Renal cortex interstitium (tissue), 11 donors: ENCODE measurements at regions not wholly inside any gene's neighbourhood (a gene's known extent, or its start where the extent isn't known, plus 50 kb on each side); places are given as distances from the start of the nearest gene placed in this dataset.
"Not testable (repeated sequence)": the region's sequence is repeated elsewhere in the genome, so short reads cannot be mapped to it uniquely, and the experiment has no call there.

ENCODE experiments used
- DNase-seq, 11 donors: peaks; one replicate each; pipeline ENCODE4 v3.0.0-alpha.2; 2013; ENCODE audit warnings: low read depth in 9 of 11, low spot score in 4 of 11; ENCODE audit errors: extremely low read depth in 1 of 11

DNA sequence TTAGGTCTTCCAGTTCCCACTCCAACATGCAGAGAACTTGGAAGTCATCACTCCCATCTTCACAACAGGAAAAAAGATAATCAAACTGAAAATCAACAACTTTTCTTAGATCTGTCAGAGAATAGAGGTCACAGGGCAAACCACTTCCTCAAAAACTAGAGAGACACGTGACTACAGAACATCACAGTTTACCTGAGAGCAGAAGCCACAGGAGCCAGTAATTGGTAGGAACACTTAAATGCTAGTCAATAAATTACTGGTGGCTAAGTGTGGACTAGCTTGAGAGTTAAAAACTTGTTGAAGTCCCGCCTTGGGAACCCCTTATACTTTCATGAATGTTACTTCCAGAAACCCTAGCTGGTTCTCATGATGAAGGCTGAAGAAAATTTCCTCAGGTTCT lies 81.1 kb downstream of the THSD1 start:
- DNase-seq: not testable (repeated sequence)

DNA sequence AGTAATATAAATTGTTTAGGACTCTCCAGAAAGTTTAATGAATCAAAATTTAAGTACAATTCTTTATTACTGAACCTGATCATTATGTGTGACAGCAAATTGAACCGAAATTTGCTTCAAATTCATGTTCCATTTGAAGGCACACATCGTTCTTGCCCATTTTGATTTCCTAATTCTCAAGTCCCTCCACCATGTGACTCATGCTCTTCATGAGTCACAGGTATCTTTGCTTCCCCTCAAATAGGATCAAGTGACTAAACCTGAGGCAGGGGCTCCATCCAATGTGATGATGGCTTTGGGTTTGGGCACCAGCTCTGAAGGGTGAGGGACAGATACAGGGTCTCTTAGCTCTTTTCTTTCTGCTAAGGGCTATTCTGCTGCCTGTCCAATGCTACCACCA lies 86.1 kb downstream of the THSD1 start:
- DNase-seq: no peak

DNA sequence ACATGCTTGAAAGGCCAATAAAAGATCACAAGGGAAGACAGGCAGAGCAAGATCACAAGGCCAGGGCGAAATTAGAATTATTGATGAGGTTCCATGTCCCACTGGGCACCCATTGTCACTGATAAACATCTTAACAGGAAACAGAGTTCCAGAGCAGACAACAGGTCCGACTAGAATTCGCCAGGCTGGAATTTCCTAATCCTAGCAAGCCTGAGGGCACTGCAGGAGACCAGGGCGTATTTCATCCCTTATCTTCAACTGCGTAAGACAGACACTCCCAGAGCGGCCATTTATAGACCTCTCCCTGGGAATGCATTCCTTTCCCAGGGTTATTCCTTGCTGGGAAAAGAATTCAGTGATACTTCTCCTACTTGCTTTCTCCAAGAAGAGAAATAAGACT lies 96.1 kb downstream of the THSD1 start:
- DNase-seq: not testable (repeated sequence)

DNA sequence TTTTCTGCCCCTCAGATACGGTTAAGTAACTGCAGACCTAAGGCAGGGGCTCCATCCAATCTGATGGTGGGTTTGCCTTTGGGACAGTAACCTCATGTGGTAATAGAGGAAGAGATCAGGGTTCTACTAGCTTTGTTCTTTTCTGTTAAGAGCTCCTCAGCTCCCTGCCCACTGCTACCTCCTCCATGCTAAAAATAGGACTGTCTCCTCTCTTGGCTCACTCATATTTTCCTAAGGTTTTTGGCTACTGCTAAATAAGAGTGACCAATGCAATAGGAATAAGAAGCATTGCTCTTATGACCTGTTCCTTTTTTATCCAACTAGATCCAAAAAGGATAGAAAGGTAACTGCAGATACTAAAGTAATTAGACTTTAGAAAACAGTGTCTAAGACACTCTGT lies 99.6 kb downstream of the THSD1 start:
- DNase-seq: not testable (repeated sequence)

DNA sequence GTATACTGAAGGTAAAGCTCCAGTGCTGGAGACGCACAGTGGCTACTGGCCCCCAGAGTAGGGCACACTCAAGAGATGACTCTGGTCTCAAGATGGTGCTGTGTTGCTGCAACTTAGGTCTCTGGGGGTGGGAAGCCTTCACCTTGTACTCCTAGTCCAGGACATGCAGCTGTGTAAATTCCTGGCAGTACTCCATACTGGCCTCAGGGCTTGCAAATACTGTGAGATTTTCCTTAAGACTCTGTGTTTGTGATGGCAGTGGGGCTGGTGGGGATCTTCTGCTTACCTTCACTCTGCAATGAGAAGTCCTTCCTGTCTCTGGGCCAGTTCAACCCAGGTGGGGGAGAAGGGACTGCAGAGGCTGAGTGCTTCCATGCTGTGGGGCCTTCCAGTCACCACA lies 102.9 kb downstream of the THSD1 start:
- not testable (repeated sequence) for DNase-seq

DNA sequence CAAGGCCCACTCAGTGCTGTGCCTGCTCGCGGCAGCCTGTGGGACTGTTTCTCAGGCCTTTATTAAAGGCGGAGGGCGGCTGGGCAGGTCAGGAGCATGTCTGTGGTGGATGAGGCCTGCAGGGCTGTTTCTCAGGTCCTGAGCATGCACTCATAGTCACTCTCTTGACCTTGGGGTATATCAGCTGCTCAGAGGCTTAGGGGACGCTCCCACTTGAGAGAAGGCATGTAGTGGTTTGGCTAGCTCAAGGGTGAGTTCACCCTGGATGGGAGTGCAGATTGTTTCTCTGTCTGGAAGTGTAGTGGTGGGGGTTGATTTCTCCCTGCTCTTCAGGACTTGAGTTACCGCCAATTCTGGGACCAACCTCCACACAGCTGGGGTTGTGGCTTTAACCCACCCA lies 103.3 kb downstream of the THSD1 start:
- DNase-seq: not testable (repeated sequence)

DNA sequence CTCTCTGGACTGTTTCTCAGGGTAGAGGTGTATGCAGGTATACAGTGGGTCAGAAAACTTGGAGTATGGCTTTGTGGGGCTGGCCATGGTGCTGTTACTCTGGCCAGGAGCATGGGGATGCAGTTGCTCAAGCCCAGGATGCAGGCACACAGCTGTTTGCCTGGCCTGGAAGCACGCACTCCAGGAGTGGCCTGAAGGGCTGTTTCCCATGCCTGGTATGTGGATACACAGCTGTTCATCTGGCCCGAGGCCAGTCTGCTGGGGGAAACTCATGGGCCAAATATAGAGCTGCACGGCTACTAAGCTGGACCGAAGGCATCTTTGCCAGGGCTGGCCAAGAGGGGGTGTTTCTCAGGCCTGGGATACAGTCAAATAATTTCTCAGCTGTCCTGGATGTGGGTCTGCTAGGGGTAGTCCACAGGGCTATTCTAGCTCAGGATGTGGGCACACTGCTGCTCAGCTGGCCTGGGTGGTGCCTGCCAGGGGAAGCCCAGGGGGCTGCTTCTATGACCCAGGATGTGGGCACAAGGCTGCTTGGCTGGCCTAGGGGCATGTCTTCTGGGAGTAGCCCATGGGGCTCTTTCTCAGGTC lies 104.1 kb downstream of the THSD1 start:
- DNase-seq: not testable (repeated sequence)

DNA sequence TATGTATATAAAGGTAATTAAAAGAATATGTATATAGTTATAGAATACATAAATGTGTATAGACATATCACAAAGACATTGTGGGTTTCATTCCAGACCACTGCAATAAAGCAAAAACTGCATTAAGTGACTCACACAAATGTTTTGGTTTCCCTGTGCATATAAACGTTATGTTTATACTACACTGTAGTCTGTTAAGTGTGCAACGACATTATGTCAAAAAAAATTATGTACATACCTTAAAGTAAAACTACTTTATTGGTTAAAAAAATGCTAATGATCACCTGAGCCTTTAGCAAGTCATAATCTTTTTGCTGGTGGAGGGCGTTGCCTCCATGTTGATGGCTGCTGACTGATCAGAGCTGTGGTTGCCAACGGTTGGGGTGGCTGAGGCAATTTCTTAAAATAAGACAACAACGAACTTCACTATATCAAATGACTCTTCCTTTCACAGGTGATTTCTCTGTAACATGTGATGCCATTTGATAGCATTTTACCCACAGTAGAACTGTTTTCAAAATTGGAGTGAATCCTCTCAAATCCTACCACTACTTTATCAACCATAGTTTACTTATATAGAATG lies 107.8 kb downstream of the THSD1 start:
- not testable (repeated sequence) for DNase-seq

DNA sequence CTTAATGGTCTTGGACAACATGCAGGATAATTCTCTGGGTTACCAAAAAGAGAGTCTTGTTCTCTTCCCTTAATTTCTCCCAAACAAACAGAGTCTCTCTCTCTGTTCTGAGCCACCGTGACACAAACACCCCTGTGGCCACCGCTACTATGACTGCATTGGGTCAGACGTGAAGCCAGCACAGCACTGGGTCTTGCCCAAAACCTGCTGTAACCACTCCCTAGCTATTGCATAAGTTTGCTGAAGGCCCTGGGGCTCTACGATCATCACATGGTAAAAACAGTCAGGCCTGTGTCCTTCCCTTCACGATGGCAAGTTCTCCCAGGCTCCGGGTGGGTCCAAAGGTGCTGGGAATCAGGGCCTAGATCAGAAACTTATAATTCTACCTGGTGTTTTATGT lies 117.1 kb downstream of the THSD1 start:
- not testable (repeated sequence) for DNase-seq

DNA sequence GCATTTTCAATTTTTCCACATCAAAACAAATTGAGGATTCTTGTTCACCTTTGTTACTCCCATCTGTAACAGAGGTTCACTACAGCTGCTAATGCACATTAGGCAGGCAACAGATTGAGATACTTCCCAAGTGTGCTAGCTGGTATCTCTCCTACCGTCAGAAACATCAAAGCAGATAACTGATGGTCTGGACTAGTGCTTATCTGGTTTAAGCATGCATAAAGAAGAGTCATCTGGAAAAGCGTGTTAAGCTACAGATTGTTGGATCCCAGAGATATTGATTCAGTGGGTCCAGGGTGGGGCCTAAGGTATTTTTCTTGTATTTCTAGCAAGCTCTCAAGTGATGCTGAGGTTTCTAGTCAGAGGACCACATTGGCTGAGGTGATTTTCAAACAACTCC lies 122.0 kb upstream of the NEK3 start:
- DNase-seq: not testable (repeated sequence)

DNA sequence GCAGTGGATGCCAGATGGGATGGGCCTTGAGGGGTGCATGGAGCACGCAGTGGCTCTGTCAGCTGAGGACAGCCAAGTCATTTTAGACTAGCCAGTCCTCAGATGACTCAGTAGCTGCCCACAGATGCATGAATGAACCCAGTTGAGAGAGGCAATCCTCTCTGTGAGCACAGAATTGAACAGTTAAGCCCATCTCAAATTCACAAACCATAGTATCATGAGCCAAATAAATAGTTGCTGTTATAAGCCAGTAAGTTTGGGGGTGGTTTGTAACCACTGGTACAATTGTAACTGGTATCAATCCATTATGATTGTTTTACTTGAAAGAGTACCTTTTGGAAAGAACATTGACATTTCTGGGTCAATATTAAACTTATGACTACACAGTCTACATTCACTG lies 120.0 kb upstream of the NEK3 start:
- DNase-seq: not testable (repeated sequence)

DNA sequence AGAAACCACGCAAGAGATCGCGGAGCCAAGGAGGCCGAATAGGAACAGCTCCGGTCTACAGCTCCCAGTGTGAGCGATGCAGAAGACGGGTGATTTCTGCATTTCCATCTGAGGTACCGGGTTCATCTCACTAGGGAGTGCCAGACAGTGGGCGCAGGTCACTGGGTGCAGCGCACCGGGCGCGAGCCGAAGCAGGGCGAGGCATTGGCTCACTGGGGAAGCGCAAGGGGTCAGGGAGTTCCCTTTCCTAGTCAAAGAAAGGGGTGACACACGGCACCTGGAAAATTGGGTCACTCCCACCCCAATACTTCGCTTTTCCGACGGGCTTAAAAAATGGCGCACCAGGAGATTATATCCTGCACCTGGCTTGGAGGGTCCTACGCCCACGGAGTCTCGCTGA lies 94.9 kb upstream of the NEK3 start:
- not testable (repeated sequence) for DNase-seq

DNA sequence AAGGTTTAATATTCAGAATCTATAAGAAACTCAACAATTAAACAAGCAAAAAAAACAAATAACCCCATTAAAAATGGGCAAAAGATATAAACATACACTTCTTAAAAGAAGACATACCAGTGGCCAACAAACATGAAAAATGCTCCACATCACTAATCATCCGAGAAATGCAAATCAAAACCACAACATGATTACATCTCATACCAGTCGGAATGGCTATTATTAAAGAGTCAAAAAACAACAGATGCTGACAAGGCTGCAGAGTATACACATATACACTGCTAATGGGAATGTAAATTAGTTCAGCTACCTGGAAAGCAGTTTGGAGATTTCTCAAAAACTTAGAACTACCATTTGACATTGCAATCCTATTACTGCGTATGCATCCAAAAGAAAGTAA lies 81.4 kb upstream of the NEK3 start:
- DNase-seq: not testable (repeated sequence)

DNA sequence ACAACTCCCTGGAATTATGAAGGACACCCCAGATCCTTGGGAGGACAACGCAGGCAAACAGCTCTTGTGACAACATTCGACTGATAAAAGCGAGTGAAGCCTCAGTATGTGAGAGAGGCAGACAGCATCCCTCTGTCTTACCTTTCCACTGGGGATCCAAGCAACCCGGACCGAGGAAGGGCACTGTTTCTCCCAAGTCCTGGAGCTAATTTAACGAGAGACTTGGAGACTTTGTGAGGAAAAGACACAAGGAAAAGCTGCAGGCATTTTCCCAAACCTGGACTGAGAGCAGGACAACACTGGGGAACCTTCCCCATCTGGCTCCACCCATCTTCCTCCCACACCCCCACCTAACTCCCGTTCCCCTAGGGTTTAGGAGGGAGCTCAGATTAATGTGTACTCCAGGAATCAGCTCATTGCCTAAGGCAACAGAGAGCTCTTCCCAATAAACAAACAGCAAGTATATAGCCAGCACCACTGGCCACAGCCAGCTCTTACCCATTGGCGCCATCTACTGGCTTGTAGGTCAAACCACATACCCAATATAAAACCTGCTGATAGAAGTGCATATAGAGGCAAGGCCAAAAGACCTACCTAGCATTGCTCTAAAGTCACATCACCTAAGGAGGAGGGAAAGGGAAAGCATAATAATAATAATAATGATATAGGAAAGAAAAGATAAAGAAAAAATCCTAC lies 76.7 kb upstream of the NEK3 start:
- peak; percentile 41 to 74 (median 58) for DNase-seq

DNA sequence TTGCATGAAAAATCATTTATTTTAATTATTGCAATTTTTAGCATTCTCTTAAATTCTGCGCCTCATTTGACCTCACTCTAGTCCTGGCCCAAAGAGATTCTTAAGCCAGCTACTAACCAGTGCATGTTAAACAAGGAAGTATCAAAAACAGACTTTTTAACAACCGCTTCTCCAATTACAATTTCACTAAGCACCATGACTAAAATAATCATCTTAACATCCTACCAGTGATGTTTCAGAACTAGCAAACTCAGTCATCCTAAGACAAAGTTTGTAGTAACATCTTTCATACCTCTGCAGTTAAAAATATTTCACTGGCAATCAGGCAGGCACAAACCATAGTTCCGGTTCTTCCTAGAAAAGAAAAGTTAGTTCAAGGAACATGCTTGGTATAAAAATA lies 75.5 kb upstream of the NEK3 start:
- not testable (repeated sequence) for DNase-seq

DNA sequence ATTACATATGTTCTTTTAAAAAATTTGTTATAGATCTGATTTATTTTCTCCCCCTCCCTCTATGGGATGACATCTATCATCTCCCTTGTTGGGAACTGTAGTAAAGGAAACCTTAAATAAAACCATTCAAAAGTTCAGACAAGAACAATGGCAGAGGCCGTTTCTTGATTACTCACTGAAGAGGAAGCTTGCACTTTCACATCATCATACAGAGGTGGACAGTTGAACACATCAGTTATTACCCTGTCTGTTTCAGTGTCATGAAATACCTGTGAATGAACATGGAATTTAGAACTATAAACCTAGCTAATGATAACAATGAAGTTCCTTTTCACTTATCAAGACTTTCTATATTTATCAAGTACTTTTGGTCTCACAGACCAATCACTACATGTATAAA lies 63.7 kb upstream of the NEK3 start:
- not testable (repeated sequence) for DNase-seq

DNA sequence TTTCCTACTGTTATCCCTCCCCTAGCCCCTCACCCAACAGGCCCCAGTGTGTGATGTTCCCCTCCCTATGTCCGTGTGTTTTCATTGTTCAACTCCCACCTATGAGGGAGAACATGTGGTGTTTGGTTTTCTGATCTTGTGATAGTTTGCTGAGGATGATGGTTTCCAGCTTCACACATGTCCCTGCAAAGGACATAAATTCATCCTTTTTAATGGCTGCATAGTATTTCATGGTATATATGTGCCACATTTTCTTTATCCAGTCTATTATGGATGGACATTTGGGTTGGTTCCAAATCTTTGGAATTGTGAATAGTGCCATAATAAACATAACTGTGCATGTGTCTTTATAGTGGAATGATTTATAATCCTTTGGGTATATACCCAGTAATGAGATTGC lies 54.5 kb upstream of the NEK3 start:
- not testable (repeated sequence) for DNase-seq

DNA sequence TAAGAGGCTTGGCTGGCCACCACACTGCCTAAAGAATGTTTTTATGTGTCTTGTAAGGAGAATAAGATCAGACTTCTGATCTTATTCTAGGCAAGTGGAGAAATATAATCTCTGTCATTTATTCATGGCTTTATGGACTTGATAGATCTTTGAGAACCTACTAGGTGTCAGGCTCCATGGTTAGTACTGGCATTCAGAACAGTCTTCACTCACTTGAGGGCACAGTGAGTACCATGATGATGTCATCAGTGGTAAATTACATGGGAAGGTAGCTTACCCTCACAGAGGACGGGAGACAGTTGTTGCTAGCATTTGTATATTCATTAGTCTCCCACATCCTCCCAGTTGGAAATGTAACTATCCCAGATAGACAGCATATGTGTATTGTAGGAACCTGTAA lies 53.5 kb upstream of the NEK3 start:
- DNase-seq: not testable (repeated sequence)

DNA sequence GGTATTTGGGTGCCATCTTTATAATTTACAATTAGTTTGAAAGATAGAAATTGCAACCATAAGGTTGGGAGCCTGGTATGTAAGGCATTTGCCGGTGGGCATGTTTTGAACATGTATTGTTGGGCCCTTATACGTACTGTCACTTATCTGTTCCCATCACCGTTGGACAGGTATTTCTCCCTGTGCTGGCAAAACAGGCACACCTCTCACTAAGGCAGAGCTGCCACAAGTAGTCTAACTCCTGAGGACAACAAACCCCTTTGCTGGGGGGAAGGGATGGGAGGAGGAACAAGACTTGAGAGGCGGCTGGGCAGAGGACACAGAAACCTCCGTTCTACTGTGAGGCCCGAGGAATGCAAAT lies 52.0 kb upstream of the NEK3 start:
- DNase-seq: not testable (repeated sequence)

DNA sequence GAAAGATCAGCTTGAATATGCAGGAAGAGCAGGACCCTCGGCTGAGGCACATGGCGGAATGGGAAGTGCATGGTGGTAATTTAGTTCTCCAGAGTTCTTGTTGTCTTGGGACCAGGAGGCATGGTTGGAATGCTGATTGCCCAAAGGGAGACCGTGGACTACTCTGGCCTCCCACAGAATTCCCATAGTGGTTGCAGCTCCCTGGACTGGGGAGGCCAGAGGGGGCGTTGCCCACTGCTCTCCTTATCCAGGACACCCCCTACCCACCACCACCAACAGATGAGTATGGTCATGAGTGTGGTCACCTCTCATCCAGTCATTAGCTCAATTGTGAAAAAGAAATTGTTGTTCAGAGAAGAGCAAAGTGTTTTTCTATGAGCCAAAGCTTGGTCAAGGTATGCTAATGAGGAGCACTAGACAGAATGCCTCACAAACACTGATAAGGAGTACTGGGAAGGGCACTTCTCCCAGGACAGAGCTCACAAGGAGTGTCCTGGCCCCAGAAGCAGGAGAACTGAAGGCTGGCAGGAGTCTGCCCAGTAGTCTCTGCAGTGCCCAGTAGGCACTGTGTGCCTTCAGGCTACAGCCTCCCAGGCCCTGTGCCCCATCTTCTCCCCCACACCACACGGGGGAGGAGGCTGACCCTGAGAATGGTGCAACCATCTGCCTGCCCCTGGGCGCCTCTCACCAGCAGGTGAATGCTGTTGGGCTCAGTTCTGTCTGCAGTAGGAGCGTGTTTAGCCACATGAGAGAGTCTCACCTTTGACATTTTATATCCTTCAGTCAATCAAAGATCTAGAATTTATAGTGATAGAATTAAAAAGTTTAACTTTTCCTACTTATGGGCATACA lies 51.4 kb upstream of the NEK3 start:
- DNase-seq: not testable (repeated sequence)
